ENCODE measurements at regions not wholly inside any gene's neighbourhood (a gene's known extent, or its start where the extent isn't known, plus 50 kb on each side); places are given as distances from the start of the nearest gene placed in this dataset.

GRCh38 chr2:195471807-195472206 is 185.2 kb upstream of the SLC39A10 start:
- TF ChIP-seq FOXM1 (IDR thresholded peaks at IDR 0.05; ENCODE audit: borderline replicate concordance, low read depth): no peak

- TF ChIP-seq FOXM1 (IDR thresholded peaks at IDR 0.05; ENCODE audit: borderline replicate concordance, low read depth): no peak
- no peak for TF ChIP-seq CREB1 (IDR thresholded peaks at IDR 0.05; ENCODE audit: low read depth)
- TF ChIP-seq EP300 (IDR thresholded peaks at IDR 0.05; ENCODE audit: borderline replicate concordance): no peak
- TF ChIP-seq RAD21 (IDR thresholded peaks at IDR 0.05; ENCODE audit: low read depth): no peak
- no peak for TF ChIP-seq TAF1 (IDR thresholded peaks at IDR 0.05; ENCODE audit: low read depth)
- no peak for TF ChIP-seq TCF12 (IDR thresholded peaks at IDR 0.05; ENCODE audit: low read depth)
- no peak for TF ChIP-seq NFIC (IDR thresholded peaks at IDR 0.05)
- TF ChIP-seq YY1 (IDR thresholded peaks at IDR 0.05; ENCODE audit: low read depth): no peak
- TF ChIP-seq CEBPB (IDR thresholded peaks at IDR 0.05): no peak
- TF ChIP-seq USF1 (IDR thresholded peaks at IDR 0.05): no peak
- no peak for TF ChIP-seq TEAD4 (IDR thresholded peaks at IDR 0.05)
- no peak for TF ChIP-seq EGR1 (IDR thresholded peaks at IDR 0.05)
- TF ChIP-seq REST (IDR thresholded peaks at IDR 0.05; ENCODE audit: low read depth): no peak
- no peak for TF ChIP-seq MAX (IDR thresholded peaks at IDR 0.05)
- no peak for TF ChIP-seq ZBTB7A (IDR thresholded peaks at IDR 0.05; ENCODE audit: low read depth)
These were observed 185.9 kb upstream of the SLC39A10 start for GRCh38 chr2:195471163-195471562.

GRCh38 chr2:195470622-195471021 is 186.4 kb upstream of the SLC39A10 start:
- TF ChIP-seq EGR1 (IDR thresholded peaks at IDR 0.05) (no peak), TAF1 (IDR thresholded peaks at IDR 0.05; ENCODE audit: low read depth) (no peak), ZBTB7A (IDR thresholded peaks at IDR 0.05; ENCODE audit: low read depth) (no peak), YY1 (IDR thresholded peaks at IDR 0.05; ENCODE audit: low read depth) (no peak), CREB1 (IDR thresholded peaks at IDR 0.05; ENCODE audit: low read depth) (no peak), EP300 (IDR thresholded peaks at IDR 0.05; ENCODE audit: borderline replicate concordance) (no peak), CEBPB (IDR thresholded peaks at IDR 0.05) (no peak), RAD21 (IDR thresholded peaks at IDR 0.05; ENCODE audit: low read depth) (no peak), USF1 (IDR thresholded peaks at IDR 0.05) (no peak), FOXM1 (IDR thresholded peaks at IDR 0.05; ENCODE audit: borderline replicate concordance, low read depth) (no peak), TEAD4 (IDR thresholded peaks at IDR 0.05) (no peak), NFIC (IDR thresholded peaks at IDR 0.05) (no peak), REST (IDR thresholded peaks at IDR 0.05; ENCODE audit: low read depth) (no peak), MAX (IDR thresholded peaks at IDR 0.05) (no peak), TCF12 (IDR thresholded peaks at IDR 0.05; ENCODE audit: low read depth) (no peak)

- TF ChIP-seq RAD21 (IDR thresholded peaks at IDR 0.05; ENCODE audit: low read depth) (no peak), FOXM1 (IDR thresholded peaks at IDR 0.05; ENCODE audit: borderline replicate concordance, low read depth) (no peak), REST (IDR thresholded peaks at IDR 0.05; ENCODE audit: low read depth) (no peak), YY1 (IDR thresholded peaks at IDR 0.05; ENCODE audit: low read depth) (no peak), MAX (IDR thresholded peaks at IDR 0.05) (no peak), CREB1 (IDR thresholded peaks at IDR 0.05; ENCODE audit: low read depth) (no peak), TEAD4 (IDR thresholded peaks at IDR 0.05) (no peak), ZBTB7A (IDR thresholded peaks at IDR 0.05; ENCODE audit: low read depth) (no peak), EGR1 (IDR thresholded peaks at IDR 0.05) (no peak)
These were observed 188.3 kb upstream of the SLC39A10 start for GRCh38 chr2:195468771-195469170.
